Heart left ventricle (tissue), 16 donors: ENCODE measurements at regions not wholly inside any gene's neighbourhood (a gene's known extent, or its start where the extent isn't known, plus 50 kb on each side); places are given as distances from the start of the nearest gene placed in this dataset.
A peak's percentile ranks its signal among the peaks of the same experiment; 100 is the strongest.

Source experiments
- ATAC-seq, 4 donors: fragments of 200-7000 bp; cut with Tn5 transposase; one replicate each; pipeline ENCODE4 v1.9.1; 2020 to 2022; ENCODE audit warnings: moderate library complexity in 4 of 4, mild to moderate bottlenecking in 3 of 4, moderate number of reproducible peaks in 1 of 4
- DNase-seq, 5 donors: peaks; one replicate each; pipeline ENCODE4 v3.0.0-alpha.2; 2020
- H3K27ac ChIP-seq, 12 donors: fragments of 200-600 bp; sonication (generic) in 4 of 12; one replicate each; pipeline versions ENCODE4 v1.5.0 to v1.8.0; 2016 to 2022; ENCODE audit warnings: mild to moderate bottlenecking in 2 of 12
- H3K27me3 ChIP-seq, 9 donors: fragments of 200-600 bp; sonication (generic) in 2 of 9; one replicate each; pipeline versions ENCODE4 v1.5.1 to v1.8.0; 2016 to 2022; ENCODE audit warnings: mild to moderate bottlenecking in 3 of 9
- H3K36me3 ChIP-seq, 9 donors: fragments of 200-600 bp; sonication (generic) in 2 of 9; one replicate each; pipeline versions ENCODE4 v1.5.0 to v1.8.0; 2018 to 2022; ENCODE audit warnings: mild to moderate bottlenecking in 2 of 9
- H3K4me1 ChIP-seq, 12 donors: fragments of 200-600 bp; sonication (generic) in 4 of 12; one replicate each; pipeline versions ENCODE4 v1.5.0 to v1.8.0; 2016 to 2022; ENCODE audit warnings: mild to moderate bottlenecking in 3 of 12
- H3K4me3 ChIP-seq, 12 donors: fragments of 200-600 bp; sonication (generic) in 4 of 12; one replicate each; pipeline versions ENCODE4 v1.5.0 to v1.8.0; 2017 to 2022; ENCODE audit warnings: mild to moderate bottlenecking in 9 of 12, moderate library complexity in 4 of 12
- H3K9me3 ChIP-seq, 12 donors: fragments of 200-600 bp; sonication (generic) in 4 of 12; one replicate each; pipeline versions ENCODE4 v1.5.0 to v1.8.0; 2016 to 2022; ENCODE audit warnings: mild to moderate bottlenecking in 1 of 12
- POLR2A ChIP-seq, 2 donors: fragments of 450-650 bp; IDR thresholded peaks; one replicate each; pipeline ENCODE4 v1.6.1; 2017; ENCODE audit warnings: antibody characterized with exemption in 2 of 2, mild to moderate bottlenecking in 2 of 2, moderate library complexity in 2 of 2
- WGBS, 4 donors: extraction: QIAGEN DNeasy Blood & Tissue Kit in 2 of 4; methylation state at CpG; one replicate each; pipeline versions ENCODE4 v1.1.5 to v1.1.7; 2013 to 2018; 5-methylcytosine and 5-hydroxymethylcytosine counted together
- intact Hi-C, 10 donors: fragments of 100-400 bp; cut with DNase I; formaldehyde crosslinking; loops; one replicate each; pipeline versions ENCODE4 v1.11.1 to v1.14.2; 2022
- microRNA-seq, 4 donors: library from miRNA; unstranded; fragments of <30 nt; microRNA quantifications; one replicate each; pipeline versions ENCODE4 to v1.2.0, GENCODE V29; 2017 to 2020
- TF ChIP-seq, protein P1 (sequence below), 12 donors: fragments of 200-600 bp; sonication (generic) in 4 of 12; IDR thresholded peaks; one replicate each; pipeline versions ENCODE4 v1.5.0 to v1.8.0; 2018 to 2022; ENCODE audit warnings: antibody characterized with exemption in 12 of 12, mild to moderate bottlenecking in 5 of 12
- donor health status: ischemic (EF 13 %, LVEDD 7.1; RV severe dilation, severe dysfunction).
- donor health status: healthy with polysubstance abuse.
- donor health status: DM: no; HTN: yes; CAD: no.
- donor health status: DM: no; HTN: no; CAD: no.
- donor health status: ischemic (EF 25% LVEDD 6.9; RV normal size, moderate dysfunction).
- donor health status: ischemic (EF 25% LVEDD 5.7; RV mildly dilated, moderate dysfunction).
- donor health status: healthy.
- donor health status: DM: yes; HTN: yes; CAD: no.
- donor health status: ischemic (EF 35%, LVEDD 5.7; RV mildly dilated, moderate dysfunction).
- donor health status: nonischemic (EF 11% LVEDD 7.7; RV severe dilation, severe dysfunction).
- donor health status: DM: yes; HTN: yes; CAD: no.
- donor health status: PGD.
- donor health status: ischemic (EF 29% LVEDD 5.4; RV normal size, mild dysfunction).
- donor health status: nonischemic (EF 23%, LVEDD 6.1; RV moderate dilation, normal function).

DNA sequence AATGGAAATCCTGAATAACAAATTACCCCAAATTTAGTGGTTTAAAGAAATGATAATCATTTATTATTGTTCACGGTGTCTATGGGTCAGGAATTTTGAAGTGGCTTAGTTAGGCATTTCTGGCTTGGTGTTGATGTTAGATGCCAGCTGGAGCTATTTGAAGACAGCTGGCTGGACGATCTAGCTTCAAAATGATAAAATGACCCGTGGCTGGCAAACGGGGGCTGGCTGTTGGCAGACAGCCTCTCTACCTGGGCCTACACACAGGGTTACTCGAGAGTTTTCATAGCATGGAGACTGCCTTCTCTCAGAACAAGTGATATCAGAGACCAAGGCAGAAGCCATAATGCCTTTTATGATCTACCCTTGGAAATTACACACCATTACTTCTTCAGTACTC is 285.2 kb downstream of the METTL15 start:
- Histone ChIP-seq H3K9me3 (peaks cover 0 to 12% (median 0%) of the 10 kb centered on the region in 12 donors), H3K27me3 (no peaks in the 10 kb centered on the region), H3K4me3 (no peak overlapping the region), H3K36me3 (no peaks in the 10 kb centered on the region), H3K4me1 (peaks cover 0 to 7% (median 0%) of the 10 kb centered on the region in 12 donors), H3K27ac (peak overlapping the region in 3 of 12 donors; percentile 38 to 40 (median 39))
- peak; percentile 38 to 64 (median 41) for DNase-seq
- WGBS, 4 donors: 23 to 41% (median 36%) methylated on average over 5 of the region's 5 CpGs
- intact Hi-C loops: no loop called here
- no peak for TF ChIP-seq POLR2A (IDR thresholded peaks at IDR 0.05)
- TF ChIP-seq, protein P1, sequence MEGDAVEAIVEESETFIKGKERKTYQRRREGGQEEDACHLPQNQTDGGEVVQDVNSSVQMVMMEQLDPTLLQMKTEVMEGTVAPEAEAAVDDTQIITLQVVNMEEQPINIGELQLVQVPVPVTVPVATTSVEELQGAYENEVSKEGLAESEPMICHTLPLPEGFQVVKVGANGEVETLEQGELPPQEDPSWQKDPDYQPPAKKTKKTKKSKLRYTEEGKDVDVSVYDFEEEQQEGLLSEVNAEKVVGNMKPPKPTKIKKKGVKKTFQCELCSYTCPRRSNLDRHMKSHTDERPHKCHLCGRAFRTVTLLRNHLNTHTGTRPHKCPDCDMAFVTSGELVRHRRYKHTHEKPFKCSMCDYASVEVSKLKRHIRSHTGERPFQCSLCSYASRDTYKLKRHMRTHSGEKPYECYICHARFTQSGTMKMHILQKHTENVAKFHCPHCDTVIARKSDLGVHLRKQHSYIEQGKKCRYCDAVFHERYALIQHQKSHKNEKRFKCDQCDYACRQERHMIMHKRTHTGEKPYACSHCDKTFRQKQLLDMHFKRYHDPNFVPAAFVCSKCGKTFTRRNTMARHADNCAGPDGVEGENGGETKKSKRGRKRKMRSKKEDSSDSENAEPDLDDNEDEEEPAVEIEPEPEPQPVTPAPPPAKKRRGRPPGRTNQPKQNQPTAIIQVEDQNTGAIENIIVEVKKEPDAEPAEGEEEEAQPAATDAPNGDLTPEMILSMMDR (IDR thresholded peaks at IDR 0.05): no peak
- ATAC-seq: peak; percentile 81 to 96 (median 92)

GRCh38 chr11:28384418-28384817 is 276.2 kb downstream of the METTL15 start:
- TF ChIP-seq POLR2A (IDR thresholded peaks at IDR 0.05): no peak
- TF ChIP-seq, protein P1 (IDR thresholded peaks at IDR 0.05): no peak
- intact Hi-C loops: no loop called here
- H3K36me3 ChIP-seq: no peaks in the 10 kb centered on the region

DNA sequence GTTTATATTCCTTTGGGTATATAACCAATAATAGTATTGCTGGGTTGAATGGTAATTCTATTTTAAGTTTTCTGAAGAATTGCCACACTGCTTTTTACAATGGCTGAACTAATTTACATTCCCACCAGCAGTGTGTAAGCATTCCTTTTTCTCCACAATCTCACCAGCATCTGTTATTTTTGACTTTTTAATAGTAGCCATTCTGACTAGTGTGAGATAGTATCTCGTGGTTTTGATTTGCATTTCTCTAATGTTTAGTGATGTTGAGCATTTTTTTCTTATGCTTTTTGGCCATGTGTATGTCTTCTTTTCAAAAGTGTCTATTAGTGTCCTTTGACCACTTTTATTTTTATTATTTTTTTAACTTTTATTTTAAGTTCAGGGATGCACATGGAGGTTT is 275.3 kb downstream of the METTL15 start:
- Histone ChIP-seq H3K27ac (no peak overlapping the region), H3K4me1 (no peaks in the 10 kb centered on the region), H3K9me3 (peaks cover 0 to 34% (median 0%) of the 10 kb centered on the region in 12 donors), H3K27me3 (no peaks in the 10 kb centered on the region), H3K4me3 (no peak overlapping the region), H3K36me3 (no peaks in the 10 kb centered on the region)
- no peak for TF ChIP-seq POLR2A (IDR thresholded peaks at IDR 0.05)
- TF ChIP-seq, protein P1 (IDR thresholded peaks at IDR 0.05): no peak
- no peak for DNase-seq
- 76 to 87% (median 82%) methylated on average over 1 of the region's 1 CpG for WGBS, 4 donors
- no peak for ATAC-seq
- intact Hi-C loops: no loop called here

More at GRCh38 chr11:28384418-28384817, 276.2 kb downstream of the METTL15 start:
- Histone ChIP-seq H3K27me3 (no peaks in the 10 kb centered on the region), H3K4me1 (no peaks in the 10 kb centered on the region), H3K9me3 (peaks cover 0 to 34% (median 0%) of the 10 kb centered on the region in 12 donors), H3K4me3 (no peak overlapping the region), H3K27ac (no peak overlapping the region)
- ATAC-seq (no peak), DNase-seq (no peak)
- 81 to 85% (median 84%) methylated on average over 4 of the region's 4 CpGs for WGBS, 4 donors

Small RNA genes lying in the stretch of these regions (microRNA-seq; reads per million reads assigned to microRNA genes)
- 0 reads per million in 4 donors for gene MIR8068
